Left cardiac atrium (tissue), 4 donors: ENCODE measurements at regions not wholly inside any gene's neighbourhood (a gene's known extent, or its start where the extent isn't known, plus 50 kb on each side); places are given as distances from the start of the nearest gene placed in this dataset.
A peak's percentile ranks its signal among the peaks of the same experiment; 100 is the strongest.

Experiments
- ATAC-seq, 2 donors: fragments of 200-7000 bp; cut with Tn5 transposase; one replicate each; pipeline ENCODE4 v1.9.1; 2020; ENCODE audit warnings: mild to moderate bottlenecking in 2 of 2, moderate library complexity in 2 of 2
- DNase-seq: peaks from one replicate; pipeline ENCODE4 v3.0.0-alpha.2; 2020
- intact Hi-C, 2 donors: fragments of 100-400 bp; cut with DNase I; formaldehyde crosslinking; loops; one replicate each; pipeline versions ENCODE4 v1.14.1 to v1.15.1; 2022 to 2023
- donor health status: DM: no; HTN: yes; CAD: no.
- donor health status: DM: no; HTN: yes; CAD: no; lungs with severe emphysema.
- donor health status: DM: yes; HTN: yes; CAD: no.
- donor health status: Dilated cardiomyopathy.

GRCh38 chr16:64445649-64446048 lies 676.2 kb downstream of the CDH11 start:
- intact Hi-C loops: no loop called here
- DNase-seq: no peak
- ATAC-seq: no peak

GRCh38 chr16:64445245-64445644 lies 676.6 kb downstream of the CDH11 start:
- no peak for DNase-seq
- ATAC-seq: no peak
- intact Hi-C loops: no loop called here

GRCh38 chr16:64440421-64440831 lies 681.4 kb downstream of the CDH11 start:
- intact Hi-C loops: no loop called here
- peak; percentile 36 for DNase-seq
- ATAC-seq: peak in 1 of 2 donors; percentile 93

- ATAC-seq: no peak
- intact Hi-C loops: no loop called here
- no peak for DNase-seq
Measured at GRCh38 chr16:64440005-64440404, 681.9 kb downstream of the CDH11 start.

DNA sequence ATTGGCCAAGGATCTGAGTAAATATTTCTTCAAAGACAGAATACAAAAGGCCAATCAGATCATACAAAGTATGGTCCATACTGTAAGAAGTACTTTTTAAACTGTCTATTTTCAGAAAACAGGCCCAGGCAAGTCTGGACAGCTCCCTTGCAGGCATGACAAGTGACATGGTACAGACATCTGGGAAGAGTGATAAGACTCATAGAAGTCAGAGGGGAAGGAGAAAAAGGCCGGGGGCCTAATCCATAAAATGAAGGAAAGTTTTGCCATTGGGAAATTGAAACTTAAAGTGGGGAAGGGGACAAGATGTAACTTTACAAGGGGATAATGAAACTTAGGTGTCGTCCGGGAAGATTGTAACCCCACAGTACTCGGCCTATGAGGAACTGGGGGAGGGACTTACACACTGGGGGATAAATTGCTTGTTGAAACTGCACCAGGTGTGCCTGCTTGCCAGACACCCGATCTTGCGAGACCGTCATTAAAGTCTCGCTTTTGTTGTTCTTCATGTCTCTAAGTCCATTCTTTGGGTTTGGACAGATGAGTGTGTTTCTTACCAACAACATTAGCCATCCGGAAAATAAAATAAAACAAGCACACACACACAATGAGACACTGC lies 684.0 kb downstream of the CDH11 start:
- ATAC-seq: peak in 1 of 2 donors; percentile 47
- no peak for DNase-seq
- intact Hi-C loops: no loop called here

- peak in 1 of 2 donors; percentile 51 for ATAC-seq
- intact Hi-C loops: no loop called here
- DNase-seq: no peak
Measured at GRCh38 chr16:64434526-64435069, 687.3 kb downstream of the CDH11 start.

GRCh38 chr16:64428463-64429113 lies 693.3 kb downstream of the CDH11 start:
- intact Hi-C loops: no loop called here
- peak in 1 of 2 donors; percentile 60 for ATAC-seq
- DNase-seq: no peak

- no peak for ATAC-seq
- intact Hi-C loops: no loop called here
- no peak for DNase-seq
Measured at GRCh38 chr16:64426131-64426666, 695.7 kb downstream of the CDH11 start.

- DNase-seq (no peak), ATAC-seq (no peak)
- intact Hi-C loops: no loop called here
Measured at GRCh38 chr16:64425381-64425780, 696.5 kb downstream of the CDH11 start.

GRCh38 chr16:64422259-64422658 lies 699.6 kb downstream of the CDH11 start:
- intact Hi-C loops: no loop called here
- ATAC-seq (no peak), DNase-seq (no peak)

- no peak for DNase-seq
- no peak for ATAC-seq
- intact Hi-C loops: no loop called here
Measured at GRCh38 chr16:64421515-64421914, 700.3 kb downstream of the CDH11 start.

GRCh38 chr16:64419832-64420231 lies 702.0 kb downstream of the CDH11 start:
- peak; percentile 64 to 77 for ATAC-seq
- no peak for DNase-seq
- intact Hi-C loops: no loop called here

DNA sequence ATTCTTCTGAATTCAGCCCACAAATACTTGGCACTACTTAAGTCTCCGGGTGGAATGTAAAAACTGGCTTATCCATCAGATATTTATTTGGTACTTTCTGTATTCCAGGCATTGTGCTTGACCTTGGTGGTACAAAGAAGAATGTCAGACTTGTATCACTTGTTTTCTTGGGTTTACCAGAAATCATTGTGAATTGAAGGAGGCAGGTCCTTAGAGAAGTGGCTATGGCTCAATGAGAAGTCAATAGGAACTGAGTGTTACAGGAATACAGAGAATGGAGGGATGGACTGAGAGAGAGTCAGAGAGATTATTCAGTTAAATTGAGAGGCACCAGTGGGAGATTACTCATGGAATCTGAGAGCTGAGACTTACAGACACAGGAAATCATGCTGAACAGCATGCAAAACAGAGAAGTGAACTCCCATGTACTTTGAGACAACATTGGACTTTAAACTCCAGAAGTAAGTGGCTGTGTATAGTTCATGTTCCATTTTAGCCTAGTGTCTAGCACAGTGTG lies 704.1 kb downstream of the CDH11 start:
- DNase-seq (no peak), ATAC-seq (peak in 1 of 2 donors; percentile 61)
- intact Hi-C loops: no loop called here

DNA sequence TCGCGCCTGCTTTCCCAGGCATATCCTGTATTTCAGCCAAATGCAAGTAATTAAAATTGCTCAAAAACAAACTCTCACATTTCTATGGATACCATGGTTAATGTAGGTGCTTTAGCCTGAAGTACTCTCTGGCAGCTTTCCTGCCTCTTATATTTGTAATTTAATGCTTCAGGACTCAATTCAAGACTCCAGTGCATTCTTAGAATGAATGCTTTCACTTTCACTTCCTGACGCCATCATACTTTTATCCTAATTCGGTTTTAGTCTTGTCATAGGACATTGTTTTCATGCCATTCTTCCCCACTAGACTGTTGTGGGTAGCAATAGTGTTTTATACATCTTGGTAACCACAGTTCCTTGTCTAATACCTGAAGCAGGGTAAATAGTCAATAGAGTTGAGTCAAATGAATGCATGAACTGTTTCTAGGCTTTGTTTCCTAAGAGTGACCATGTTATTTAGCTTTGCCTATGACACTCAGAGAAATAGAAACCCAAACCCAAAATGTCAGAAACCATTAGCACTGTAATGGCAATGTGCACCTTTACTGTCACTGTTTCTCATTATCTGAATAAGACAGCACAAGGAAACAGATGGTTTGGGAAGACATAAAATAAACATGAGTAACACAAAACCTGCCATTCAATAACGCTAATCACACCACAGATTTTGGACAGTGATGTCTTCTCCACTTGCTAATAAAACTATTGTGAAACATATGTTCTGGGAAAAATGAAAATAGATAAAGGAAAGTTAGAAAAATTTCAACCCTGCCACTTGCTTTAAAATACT lies 705.5 kb downstream of the CDH11 start:
- ATAC-seq: no peak
- intact Hi-C loops: no loop called here
- no peak for DNase-seq

DNA sequence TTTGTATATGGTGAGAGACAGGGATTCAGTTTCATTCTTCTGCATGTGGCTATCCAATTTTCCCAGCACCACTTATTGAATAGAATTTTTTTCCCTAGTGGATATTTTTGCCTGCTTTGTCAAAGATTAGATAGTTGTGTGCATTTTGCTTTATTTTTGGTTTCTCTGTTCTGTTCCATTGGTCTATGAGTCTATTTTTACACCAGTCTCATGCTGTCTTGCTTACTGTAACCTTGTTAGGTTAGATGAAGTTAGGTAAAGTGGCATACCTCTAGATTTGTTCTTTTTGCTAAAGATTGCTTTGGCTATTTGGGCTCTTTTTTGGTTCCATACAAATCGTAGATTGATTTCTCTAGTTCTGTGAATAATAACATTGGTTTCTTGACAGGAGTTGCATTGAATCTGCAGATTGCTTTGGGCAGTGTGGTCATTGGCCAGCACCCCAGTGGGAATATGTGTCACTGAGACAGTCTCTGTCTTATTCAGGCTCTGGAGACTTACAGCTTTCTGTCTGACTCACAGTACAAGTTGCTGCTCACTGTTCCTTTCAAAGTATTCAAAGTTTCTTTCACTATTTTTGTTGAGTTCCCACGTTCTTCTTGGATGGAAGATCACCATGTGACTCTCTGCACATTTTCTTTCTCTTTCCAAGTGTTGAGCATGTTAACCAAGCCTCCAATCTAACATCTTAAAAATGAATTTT lies 709.1 kb downstream of the CDH11 start:
- ATAC-seq: peak; percentile 55 to 83
- intact Hi-C loops: no loop called here
- DNase-seq: peak; percentile 35

DNA sequence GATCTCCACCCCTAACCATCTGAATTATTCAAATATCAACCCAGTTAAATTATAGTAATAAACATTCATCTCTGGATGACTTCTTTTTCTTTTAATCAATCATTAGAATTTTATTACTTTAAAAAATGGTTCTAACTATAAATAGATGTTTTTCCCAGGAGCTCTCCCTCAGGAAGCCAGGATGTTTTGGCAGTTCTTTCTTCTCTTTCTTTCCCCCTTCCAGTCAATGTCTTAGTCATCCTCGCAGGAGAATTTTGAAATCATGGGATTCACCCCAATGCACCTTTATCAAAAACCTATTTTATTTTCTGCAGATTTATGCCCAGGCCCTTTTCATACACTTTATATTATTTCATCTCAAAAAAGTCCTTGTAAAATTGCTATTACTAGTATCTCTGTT lies 711.6 kb downstream of the CDH11 start:
- intact Hi-C loops: no loop called here
- DNase-seq: no peak
- ATAC-seq: no peak

DNA sequence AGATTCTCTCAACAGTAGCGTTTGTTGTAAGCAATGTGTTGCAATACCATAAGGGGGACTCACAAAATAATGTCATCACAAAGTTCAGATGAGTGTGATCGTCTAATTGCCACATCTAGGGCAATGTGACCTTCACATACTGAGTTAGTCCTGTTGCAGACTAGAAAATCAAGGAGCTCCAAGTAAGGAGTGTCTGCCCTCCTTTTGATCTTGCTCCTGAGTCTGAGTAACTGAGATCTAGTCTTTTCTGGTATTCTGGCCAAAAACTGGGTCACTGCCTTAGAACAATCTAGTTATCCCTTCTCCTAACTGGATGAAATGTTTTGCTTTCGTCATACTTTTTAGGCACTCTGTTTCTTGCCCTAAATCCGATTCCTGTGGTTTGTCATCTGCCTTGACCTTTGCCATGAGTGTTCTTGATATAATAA lies 712.1 kb downstream of the CDH11 start:
- intact Hi-C loops: no loop called here
- no peak for DNase-seq
- peak in 1 of 2 donors; percentile 12 for ATAC-seq

DNA sequence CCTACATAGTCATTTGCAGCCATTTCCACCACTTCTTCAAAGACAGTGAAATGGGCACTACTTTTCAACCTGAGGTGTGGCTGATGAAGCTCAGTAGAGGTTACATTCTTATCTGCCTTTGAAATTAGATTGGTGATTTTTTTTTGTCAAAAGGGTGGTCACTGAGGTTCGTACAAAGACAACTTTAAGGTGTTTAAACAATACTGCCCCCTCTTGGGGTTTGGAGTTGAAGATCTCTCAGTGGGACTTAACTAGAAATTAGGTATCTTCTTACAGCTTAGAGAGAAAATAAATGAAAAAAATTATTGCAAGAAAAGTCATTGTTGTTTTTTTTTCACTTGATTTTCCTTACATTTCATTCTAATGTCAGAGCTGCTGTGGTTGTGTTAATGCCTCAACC lies 713.2 kb downstream of the CDH11 start:
- DNase-seq (no peak), ATAC-seq (no peak)

GRCh38 chr16:64406770-64407181 lies 715.1 kb downstream of the CDH11 start:
- intact Hi-C loops: no loop called here
- no peak for DNase-seq

More for the DNA sequence above, 713.2 kb downstream of the CDH11 start:
- intact Hi-C loops: no loop called here

More at GRCh38 chr16:64406770-64407181, 715.1 kb downstream of the CDH11 start:
- ATAC-seq: no peak
